A673 (cell line): ENCODE measurements at regions not wholly inside any gene's neighbourhood (a gene's known extent, or its start where the extent isn't known, plus 50 kb on each side); places are given as distances from the start of the nearest gene placed in this dataset.

Source experiments
- CTCF ChIP-seq: fragments of 300-800, 200-600 bp; sonication (generic); conservative IDR thresholded peaks from 2 replicates; pipeline ENCODE4 v1.5.1; 2017; ENCODE audit warnings: low read depth, mild to moderate bottlenecking, antibody characterized with exemption, low read length, moderate library complexity, mixed read lengths
- EZH2 ChIP-seq: fragments of 200-600 bp; sonication (generic); IDR thresholded peaks from 2 replicates; pipeline ENCODE4 v1.6.1; 2017; ENCODE audit warnings: borderline replicate concordance, low read depth, mild to moderate bottlenecking, mixed read lengths, antibody characterized with exemption, low read length; ENCODE audit not compliant: poor library complexity, severe bottlenecking

- no peak for TF ChIP-seq CTCF
- TF ChIP-seq EZH2, result no peak
Measured at GRCh38 chr22:49622241-49623105, 205.2 kb downstream of the BRD1 start.
